ENCODE measurements at regions not wholly inside any gene's neighbourhood (a gene's known extent, or its start where the extent isn't known, plus 50 kb on each side); places are given as distances from the start of the nearest gene placed in this dataset.

DNA sequence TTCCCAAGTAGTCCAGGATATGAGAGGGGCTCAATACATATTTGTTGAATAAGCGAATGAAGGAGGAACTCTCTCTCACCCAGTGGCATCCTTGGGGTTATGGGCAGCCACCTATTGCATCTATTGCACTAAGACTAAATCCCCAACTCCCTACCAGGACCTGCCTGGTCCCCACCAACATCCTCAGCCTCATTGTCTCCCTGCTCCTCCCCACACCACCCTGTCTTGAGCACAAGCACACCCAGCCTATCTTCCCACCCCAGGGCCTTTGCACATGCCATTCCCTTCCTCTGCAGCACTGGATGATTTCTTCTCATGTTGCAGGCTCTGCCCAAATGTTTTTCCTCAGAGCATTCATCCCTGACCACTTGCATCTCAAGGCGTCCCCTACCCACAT, 133.8 kb downstream of the BARX1 start:
- Histone ChIP-seq H3K36me3 (ENCODE audit: control insufficient read depth in 2 of 3, insufficient read depth in 3 of 3, low read length in 3 of 3) (no peaks in the 10 kb centered on the region), H3K27ac (ENCODE audit: low read depth in 2 of 2, low read length in 2 of 2) (no peak overlapping the region), H3K4me3 (ENCODE audit: low read length in 3 of 3) (no peak overlapping the region), H3K4me1 (ENCODE audit: control insufficient read depth in 2 of 3, insufficient read depth in 2 of 3, low read depth in 1 of 3, low read length in 3 of 3) (no peaks in the 10 kb centered on the region), H3K27me3 (ENCODE audit: control insufficient read depth, insufficient read depth, low read length) (no peaks in the 10 kb centered on the region), H3K9ac (ENCODE audit: low read length in 3 of 3) (no peak overlapping the region), H3K9me3 (ENCODE audit: control insufficient read depth in 2 of 3, insufficient read depth in 1 of 3, low read length in 3 of 3) (no peaks in the 10 kb centered on the region)
- DNase-seq, result no peak
- TF ChIP-seq, protein P1, sequence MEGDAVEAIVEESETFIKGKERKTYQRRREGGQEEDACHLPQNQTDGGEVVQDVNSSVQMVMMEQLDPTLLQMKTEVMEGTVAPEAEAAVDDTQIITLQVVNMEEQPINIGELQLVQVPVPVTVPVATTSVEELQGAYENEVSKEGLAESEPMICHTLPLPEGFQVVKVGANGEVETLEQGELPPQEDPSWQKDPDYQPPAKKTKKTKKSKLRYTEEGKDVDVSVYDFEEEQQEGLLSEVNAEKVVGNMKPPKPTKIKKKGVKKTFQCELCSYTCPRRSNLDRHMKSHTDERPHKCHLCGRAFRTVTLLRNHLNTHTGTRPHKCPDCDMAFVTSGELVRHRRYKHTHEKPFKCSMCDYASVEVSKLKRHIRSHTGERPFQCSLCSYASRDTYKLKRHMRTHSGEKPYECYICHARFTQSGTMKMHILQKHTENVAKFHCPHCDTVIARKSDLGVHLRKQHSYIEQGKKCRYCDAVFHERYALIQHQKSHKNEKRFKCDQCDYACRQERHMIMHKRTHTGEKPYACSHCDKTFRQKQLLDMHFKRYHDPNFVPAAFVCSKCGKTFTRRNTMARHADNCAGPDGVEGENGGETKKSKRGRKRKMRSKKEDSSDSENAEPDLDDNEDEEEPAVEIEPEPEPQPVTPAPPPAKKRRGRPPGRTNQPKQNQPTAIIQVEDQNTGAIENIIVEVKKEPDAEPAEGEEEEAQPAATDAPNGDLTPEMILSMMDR (IDR thresholded peaks at IDR 0.05; ENCODE audit: borderline replicate concordance, extremely low read depth, insufficient read depth), result no peak
- no peak for FAIRE-seq
- intact Hi-C loops (cut with DNase I), result no loop called here

DNA sequence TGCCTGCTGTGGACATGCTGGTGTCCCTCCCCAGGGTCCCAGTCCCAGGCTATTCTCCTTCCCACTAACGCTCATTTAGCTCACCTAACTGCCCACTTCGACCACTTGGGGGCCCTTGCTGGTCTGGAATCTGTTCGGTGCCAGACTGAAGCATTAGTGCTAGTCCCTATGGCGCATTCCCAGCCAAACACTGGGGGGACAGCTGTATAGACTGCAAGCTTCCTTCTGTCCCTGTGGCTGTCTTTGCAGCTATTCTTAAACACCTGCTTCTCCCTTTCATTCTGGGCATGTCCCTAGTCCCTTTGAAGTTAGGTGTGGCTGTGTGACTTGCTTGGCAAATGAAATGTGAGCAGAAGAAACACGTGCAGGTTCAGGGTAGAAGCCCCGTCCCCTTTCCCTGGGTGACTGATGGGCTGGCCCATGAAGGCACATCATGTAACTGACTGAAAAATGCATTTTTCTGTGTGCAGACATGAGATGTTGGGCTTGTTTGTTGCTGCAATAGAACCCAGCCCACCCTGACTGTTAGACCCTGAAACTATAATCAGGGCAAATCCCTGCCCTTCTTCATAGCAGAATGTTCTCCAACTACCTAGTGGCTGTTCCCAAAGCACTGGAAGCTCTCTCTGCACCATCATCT, 134.4 kb downstream of the BARX1 start:
- H3K36me3 ChIP-seq (ENCODE audit: control insufficient read depth in 2 of 3, insufficient read depth in 3 of 3, low read length in 3 of 3), result no peaks in the 10 kb centered on the region
- no peaks in the 10 kb centered on the region for H3K27me3 ChIP-seq (ENCODE audit: control insufficient read depth, insufficient read depth, low read length)
- FAIRE-seq (no peak), DNase-seq (peak in 1 of 5 donors; percentile 8)
- intact Hi-C loops (cut with DNase I), result no loop called here
- H3K9ac ChIP-seq (ENCODE audit: low read length in 3 of 3), result no peak overlapping the region
- TF ChIP-seq, protein P1 (IDR thresholded peaks at IDR 0.05; ENCODE audit: borderline replicate concordance, extremely low read depth, insufficient read depth), result no peak
- no peak overlapping the region for H3K27ac ChIP-seq (ENCODE audit: low read depth in 2 of 2, low read length in 2 of 2)
- H3K4me3 ChIP-seq (ENCODE audit: low read length in 3 of 3), result no peak overlapping the region
- no peaks in the 10 kb centered on the region for H3K9me3 ChIP-seq (ENCODE audit: control insufficient read depth in 2 of 3, insufficient read depth in 1 of 3, low read length in 3 of 3)
- H3K4me1 ChIP-seq (ENCODE audit: control insufficient read depth in 2 of 3, insufficient read depth in 2 of 3, low read depth in 1 of 3, low read length in 3 of 3), result no peaks in the 10 kb centered on the region

- TF ChIP-seq, protein P1 (IDR thresholded peaks at IDR 0.05; ENCODE audit: borderline replicate concordance, extremely low read depth, insufficient read depth), result no peak
- DNase-seq, result no peak
- no peaks in the 10 kb centered on the region for H3K27me3 ChIP-seq (ENCODE audit: control insufficient read depth, insufficient read depth, low read length)
- H3K36me3 ChIP-seq (ENCODE audit: control insufficient read depth in 2 of 3, insufficient read depth in 3 of 3, low read length in 3 of 3), result no peaks in the 10 kb centered on the region
- no peak for FAIRE-seq
- intact Hi-C loops (cut with DNase I), result no loop called here
- no peaks in the 10 kb centered on the region for H3K9me3 ChIP-seq (ENCODE audit: control insufficient read depth in 2 of 3, insufficient read depth in 1 of 3, low read length in 3 of 3)
- no peak overlapping the region for H3K27ac ChIP-seq (ENCODE audit: low read depth in 2 of 2, low read length in 2 of 2)
- no peaks in the 10 kb centered on the region for H3K4me1 ChIP-seq (ENCODE audit: control insufficient read depth in 2 of 3, insufficient read depth in 2 of 3, low read depth in 1 of 3, low read length in 3 of 3)
- no peak overlapping the region for H3K9ac ChIP-seq (ENCODE audit: low read length in 3 of 3)
- no peak overlapping the region for H3K4me3 ChIP-seq (ENCODE audit: low read length in 3 of 3)
Observed at GRCh38 chr9:93819905-93820304, 135.2 kb downstream of the BARX1 start.

Measured in kidney (tissue), 13 donors.